DMS 273 treated with DMSO at 0.1 percent for 48 hours (cell line): ENCODE measurements at regions not wholly inside any gene's neighbourhood (a gene's known extent, or its start where the extent isn't known, plus 50 kb on each side); places are given as distances from the start of the nearest gene placed in this dataset.

Experiments used
- DNase-seq: peaks from one replicate; lab custom pipeline; 2025; lab: John Stamatoyannopoulos, UW

GRCh38 chr2:7971841-7972240 lies 710.0 kb upstream of the ID2 start:
- DNase-seq, result no peak

- DNase-seq, result no peak
Observed at GRCh38 chr2:7972670-7973069, 709.2 kb upstream of the ID2 start.

GRCh38 chr2:7973801-7974480 lies 707.9 kb upstream of the ID2 start:
- DNase-seq, result no peak

- DNase-seq, result no peak
Observed at GRCh38 chr2:7974936-7975335, 706.9 kb upstream of the ID2 start.

GRCh38 chr2:7976206-7976605 lies 705.6 kb upstream of the ID2 start:
- DNase-seq, result no peak

GRCh38 chr2:7977981-7978380 lies 703.9 kb upstream of the ID2 start:
- no peak for DNase-seq

GRCh38 chr2:7982054-7982453 lies 699.8 kb upstream of the ID2 start:
- DNase-seq, result no peak

GRCh38 chr2:7983451-7983850 lies 698.4 kb upstream of the ID2 start:
- DNase-seq, result no peak

- DNase-seq, result no peak
Observed at GRCh38 chr2:7983912-7984311, 697.9 kb upstream of the ID2 start.

GRCh38 chr2:7984693-7985353 lies 697.0 kb upstream of the ID2 start:
- DNase-seq, result no peak

- DNase-seq, result no peak
Observed at GRCh38 chr2:7986431-7986830, 695.4 kb upstream of the ID2 start.

GRCh38 chr2:7987992-7988391 lies 693.9 kb upstream of the ID2 start:
- DNase-seq, result no peak

GRCh38 chr2:7988440-7988839 lies 693.4 kb upstream of the ID2 start:
- no peak for DNase-seq

- DNase-seq, result no peak
Observed at GRCh38 chr2:7989823-7990222, 692.0 kb upstream of the ID2 start.

- no peak for DNase-seq
Observed at GRCh38 chr2:7992612-7993602, 688.9 kb upstream of the ID2 start.

GRCh38 chr2:7994397-7994951 lies 687.4 kb upstream of the ID2 start:
- no peak for DNase-seq

- DNase-seq, result no peak
Observed at GRCh38 chr2:7997279-7997678, 684.6 kb upstream of the ID2 start.

GRCh38 chr2:7999683-8000476 lies 682.0 kb upstream of the ID2 start:
- no peak for DNase-seq

GRCh38 chr2:8000870-8001269 lies 681.0 kb upstream of the ID2 start:
- no peak for DNase-seq

GRCh38 chr2:8002765-8003393 lies 679.0 kb upstream of the ID2 start:
- no peak for DNase-seq

GRCh38 chr2:8003462-8004075 lies 678.3 kb upstream of the ID2 start:
- peak; percentile 69 for DNase-seq
